ENCODE measurements at regions not wholly inside any gene's neighbourhood (a gene's known extent, or its start where the extent isn't known, plus 50 kb on each side); places are given as distances from the start of the nearest gene placed in this dataset. TPM values are rescaled to one million over a fixed set of nuclear protein-coding genes. Genes with fewer than 3 reads are reported as not detected.

- H3K27me3 ChIP-seq (ENCODE audit: insufficient read depth, low read length): no peaks in the 10 kb centered on the region
- H3K27ac ChIP-seq (ENCODE audit: low read depth, low read length): no peak overlapping the region
- no peak for TF ChIP-seq CTCF (IDR thresholded peaks at IDR 0.05; ENCODE audit: extremely low read depth, low read depth, low read length)
Observed at GRCh38 chr2:181837563-181837962, 54.0 kb upstream of the ITPRID2 start.

GRCh38 chr2:181839811-181840210 lies 51.7 kb upstream of the ITPRID2 start:
- H3K27ac ChIP-seq (ENCODE audit: low read depth, low read length): no peak overlapping the region
- TF ChIP-seq CTCF (IDR thresholded peaks at IDR 0.05; ENCODE audit: extremely low read depth, low read depth, low read length): no peak
- H3K4me2 ChIP-seq (ENCODE audit: insufficient read depth, low read length): no peak overlapping the region
- H3K79me2 ChIP-seq (ENCODE audit: insufficient read depth, low read length): no peaks in the 10 kb centered on the region
- no peak overlapping the region for H2AFZ ChIP-seq (ENCODE audit: low read length)
- no peaks in the 10 kb centered on the region for H4K20me1 ChIP-seq (ENCODE audit: insufficient read depth, low read length)
- H3K27me3 ChIP-seq (ENCODE audit: insufficient read depth, low read length): no peaks in the 10 kb centered on the region
- no peaks in the 10 kb centered on the region for H3K9me3 ChIP-seq (ENCODE audit: low read depth, low read length)
- H3K4me3 ChIP-seq (ENCODE audit: insufficient read depth, low read length): no peak overlapping the region
- no peak for DNase-seq (ENCODE audit: insufficient read length, low spot score, missing footprints)
- no peaks in the 10 kb centered on the region for H3K36me3 ChIP-seq (ENCODE audit: insufficient read depth, low read length)
- no peaks in the 10 kb centered on the region for H3K4me1 ChIP-seq (ENCODE audit: insufficient read depth, low read length)

More at GRCh38 chr2:181837563-181837962, 54.0 kb upstream of the ITPRID2 start:
- H3K4me1 ChIP-seq (ENCODE audit: insufficient read depth, low read length): no peaks in the 10 kb centered on the region
- no peaks in the 10 kb centered on the region for H4K20me1 ChIP-seq (ENCODE audit: insufficient read depth, low read length)
- no peak overlapping the region for H3K4me3 ChIP-seq (ENCODE audit: insufficient read depth, low read length)
- no peak overlapping the region for H2AFZ ChIP-seq (ENCODE audit: low read length)
- no peaks in the 10 kb centered on the region for H3K9me3 ChIP-seq (ENCODE audit: low read depth, low read length)
- H3K79me2 ChIP-seq (ENCODE audit: insufficient read depth, low read length): no peaks in the 10 kb centered on the region
- H3K36me3 ChIP-seq (ENCODE audit: insufficient read depth, low read length): no peaks in the 10 kb centered on the region
- H3K4me2 ChIP-seq (ENCODE audit: insufficient read depth, low read length): no peak overlapping the region
- DNase-seq (ENCODE audit: insufficient read length, low spot score, missing footprints): peak; percentile 22

GRCh38 chr2:181841079-181841478 lies 50.5 kb upstream of the ITPRID2 start:
- H3K9me3 ChIP-seq (ENCODE audit: low read depth, low read length): no peaks in the 10 kb centered on the region
- no peaks in the 10 kb centered on the region for H3K4me1 ChIP-seq (ENCODE audit: insufficient read depth, low read length)
- H3K4me2 ChIP-seq (ENCODE audit: insufficient read depth, low read length): no peak overlapping the region
- no peak for TF ChIP-seq CTCF (IDR thresholded peaks at IDR 0.05; ENCODE audit: extremely low read depth, low read depth, low read length)
- no peak for DNase-seq (ENCODE audit: insufficient read length, low spot score, missing footprints)
- H3K27me3 ChIP-seq (ENCODE audit: insufficient read depth, low read length): no peaks in the 10 kb centered on the region
- no peaks in the 10 kb centered on the region for H3K36me3 ChIP-seq (ENCODE audit: insufficient read depth, low read length)
- H3K79me2 ChIP-seq (ENCODE audit: insufficient read depth, low read length): no peaks in the 10 kb centered on the region
- H2AFZ ChIP-seq (ENCODE audit: low read length): peak overlapping the region; percentile 21
- H3K27ac ChIP-seq (ENCODE audit: low read depth, low read length): no peak overlapping the region
- H3K4me3 ChIP-seq (ENCODE audit: insufficient read depth, low read length): no peak overlapping the region
- H4K20me1 ChIP-seq (ENCODE audit: insufficient read depth, low read length): no peaks in the 10 kb centered on the region

Small RNA genes in the stretch of these regions (small RNA-seq; reads per million reads assigned to genes)
- gene RNU6ATAC19P: not detected
